Liver (tissue), 8 donors: ENCODE measurements at regions not wholly inside any gene's neighbourhood (a gene's known extent, or its start where the extent isn't known, plus 50 kb on each side); places are given as distances from the start of the nearest gene placed in this dataset.

Experiments used
- DNase-seq: peaks from one replicate; pipeline ENCODE4 v3.0.0-alpha.2; 2017; ENCODE audit warnings: low spot score
- H3K27ac ChIP-seq, 2 donors: one replicate each; pipeline ENCODE4 v1.7.0; 2013; ENCODE audit warnings: inconsistent platforms in 2 of 2, low read length in 2 of 2, control low read depth in 1 of 2, low read depth in 1 of 2, mild to moderate bottlenecking in 1 of 2
- H3K27me3 ChIP-seq, 4 donors: one replicate each; pipeline versions ENCODE4 v1.6.1 to v1.7.0; 2013; ENCODE audit warnings: low read length in 3 of 4, inconsistent platforms in 1 of 4, mild to moderate bottlenecking in 1 of 4, moderate library complexity in 1 of 4; ENCODE audit not compliant: control insufficient read depth in 4 of 4, insufficient read depth in 4 of 4
- H3K36me3 ChIP-seq, 4 donors: one replicate each; pipeline versions ENCODE4 v1.6.1 to v1.7.0; 2013; ENCODE audit warnings: low read length in 3 of 4, mild to moderate bottlenecking in 3 of 4, low read depth in 1 of 4, moderate library complexity in 1 of 4; ENCODE audit not compliant: control insufficient read depth in 4 of 4, insufficient read depth in 3 of 4
- H3K4me1 ChIP-seq, 4 donors: one replicate each; pipeline versions ENCODE4 v1.6.1 to v1.7.0; 2013; ENCODE audit warnings: low read length in 3 of 4, mild to moderate bottlenecking in 3 of 4, moderate library complexity in 1 of 4; ENCODE audit not compliant: control insufficient read depth in 4 of 4, insufficient read depth in 4 of 4
- H3K4me3 ChIP-seq, 3 donors: one replicate each; pipeline versions ENCODE4 v1.6.1 to v1.7.0; 2013; ENCODE audit warnings: low read length in 3 of 3, control low read depth in 1 of 3, low read depth in 1 of 3, mild to moderate bottlenecking in 1 of 3
- H3K9ac ChIP-seq, 2 donors: one replicate each; pipeline ENCODE4 v1.7.0; 2013; ENCODE audit warnings: low read length in 2 of 2, mild to moderate bottlenecking in 2 of 2, moderate library complexity in 2 of 2, control low read depth in 1 of 2, low read depth in 1 of 2
- H3K9me3 ChIP-seq, 4 donors: one replicate each; pipeline versions ENCODE4 v1.6.1 to v1.7.0; 2013; ENCODE audit warnings: low read length in 3 of 4; ENCODE audit not compliant: control insufficient read depth in 4 of 4
- EGR1 ChIP-seq, 2 donors: IDR thresholded peaks; 2 replicates each; pipeline ENCODE4 v1.6.1; 2016 to 2018; ENCODE audit warnings: antibody characterized with exemption in 2 of 2, low read depth in 2 of 2
- FOXA2 ChIP-seq: IDR thresholded peaks from 2 replicates; pipeline ENCODE4 v1.6.1; 2016; ENCODE audit warnings: antibody characterized with exemption
- GABPA ChIP-seq, 2 donors: IDR thresholded peaks in 1 of 2; conservative IDR thresholded peaks in 1 of 2; 2 replicates each; pipeline ENCODE4 v1.6.1; 2016; ENCODE audit warnings: antibody characterized with exemption in 2 of 2, mild to moderate bottlenecking in 1 of 2, moderate library complexity in 1 of 2
- TAF1 ChIP-seq: conservative IDR thresholded peaks from 2 replicates; pipeline ENCODE4 v1.6.1; 2016; ENCODE audit warnings: antibody characterized with exemption, mild to moderate bottlenecking
- YY1 ChIP-seq: IDR thresholded peaks from 2 replicates; pipeline ENCODE4 v1.6.1; 2016; ENCODE audit warnings: antibody characterized with exemption, mild to moderate bottlenecking
- whole genome bisulfite sequencing: extraction: QIAGEN DNeasy Blood & Tissue Kit; methylation state at CpG from one replicate; pipeline ENCODE4 v1.1.7; 2013; 5-methylcytosine and 5-hydroxymethylcytosine counted together
- TF ChIP-seq, protein P1 (sequence below): IDR thresholded peaks from 2 replicates; pipeline ENCODE4 v1.6.1; 2016; ENCODE audit warnings: antibody characterized with exemption
- TF ChIP-seq, protein P2 (sequence below): fragments of 150-350 bp; IDR thresholded peaks from 2 replicates; pipeline ENCODE4 v1.5.1; 2017; ENCODE audit warnings: improper control_type of control experiment, low read depth, low read length; ENCODE audit not compliant: missing input control
- TF ChIP-seq, protein P3 (sequence below): IDR thresholded peaks from 2 replicates; pipeline ENCODE4 v1.6.1; 2016; ENCODE audit warnings: antibody characterized with exemption, mild to moderate bottlenecking
- TF ChIP-seq, protein P4 (sequence below): IDR thresholded peaks from 2 replicates; pipeline ENCODE4 v1.6.1; 2016; ENCODE audit warnings: antibody characterized with exemption
- donor health status: healthy.
- donor health status: healthy.
- donor health status: healthy.
- donor health status: healthy.
- donor health status: healthy.

DNA sequence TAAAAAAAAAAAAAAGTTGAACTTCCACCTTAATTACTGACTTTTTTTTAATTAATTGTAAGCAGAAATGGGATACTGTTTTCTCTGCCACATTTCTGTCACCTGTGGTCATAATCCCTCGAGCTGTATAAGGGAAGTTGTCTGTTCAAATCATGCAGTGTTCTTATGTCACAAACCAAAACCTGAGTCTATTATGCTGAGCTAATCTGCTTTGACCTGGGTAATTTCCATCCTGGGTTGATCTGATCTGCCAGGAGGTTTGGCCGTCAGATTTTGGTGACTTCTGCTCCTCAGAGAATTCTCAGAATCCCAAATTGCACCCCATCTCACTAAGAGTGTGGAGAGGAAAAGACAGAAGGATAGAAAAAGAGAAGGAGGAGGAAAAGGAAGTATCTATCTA lies 683.1 kb downstream of the KCTD8 start:
- Histone ChIP-seq H3K4me1 (no peaks in the 10 kb centered on the region), H3K27ac (no peak overlapping the region), H3K4me3 (no peak overlapping the region), H3K9ac (no peak overlapping the region), H3K27me3 (no peaks in the 10 kb centered on the region), H3K36me3 (no peaks in the 10 kb centered on the region), H3K9me3 (no peaks in the 10 kb centered on the region)
- TF ChIP-seq TAF1 (no peak), GABPA (IDR thresholded peaks at IDR 0.05 in 1 of 2, conservative IDR thresholded peaks at IDR 0.05 in 1 of 2) (no peak), FOXA2 (no peak)
- TF ChIP-seq, protein P1, sequence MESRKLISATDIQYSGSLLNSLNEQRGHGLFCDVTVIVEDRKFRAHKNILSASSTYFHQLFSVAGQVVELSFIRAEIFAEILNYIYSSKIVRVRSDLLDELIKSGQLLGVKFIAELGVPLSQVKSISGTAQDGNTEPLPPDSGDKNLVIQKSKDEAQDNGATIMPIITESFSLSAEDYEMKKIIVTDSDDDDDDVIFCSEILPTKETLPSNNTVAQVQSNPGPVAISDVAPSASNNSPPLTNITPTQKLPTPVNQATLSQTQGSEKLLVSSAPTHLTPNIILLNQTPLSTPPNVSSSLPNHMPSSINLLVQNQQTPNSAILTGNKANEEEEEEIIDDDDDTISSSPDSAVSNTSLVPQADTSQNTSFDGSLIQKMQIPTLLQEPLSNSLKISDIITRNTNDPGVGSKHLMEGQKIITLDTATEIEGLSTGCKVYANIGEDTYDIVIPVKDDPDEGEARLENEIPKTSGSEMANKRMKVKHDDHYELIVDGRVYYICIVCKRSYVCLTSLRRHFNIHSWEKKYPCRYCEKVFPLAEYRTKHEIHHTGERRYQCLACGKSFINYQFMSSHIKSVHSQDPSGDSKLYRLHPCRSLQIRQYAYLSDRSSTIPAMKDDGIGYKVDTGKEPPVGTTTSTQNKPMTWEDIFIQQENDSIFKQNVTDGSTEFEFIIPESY: no peak
- TF ChIP-seq, protein P2, sequence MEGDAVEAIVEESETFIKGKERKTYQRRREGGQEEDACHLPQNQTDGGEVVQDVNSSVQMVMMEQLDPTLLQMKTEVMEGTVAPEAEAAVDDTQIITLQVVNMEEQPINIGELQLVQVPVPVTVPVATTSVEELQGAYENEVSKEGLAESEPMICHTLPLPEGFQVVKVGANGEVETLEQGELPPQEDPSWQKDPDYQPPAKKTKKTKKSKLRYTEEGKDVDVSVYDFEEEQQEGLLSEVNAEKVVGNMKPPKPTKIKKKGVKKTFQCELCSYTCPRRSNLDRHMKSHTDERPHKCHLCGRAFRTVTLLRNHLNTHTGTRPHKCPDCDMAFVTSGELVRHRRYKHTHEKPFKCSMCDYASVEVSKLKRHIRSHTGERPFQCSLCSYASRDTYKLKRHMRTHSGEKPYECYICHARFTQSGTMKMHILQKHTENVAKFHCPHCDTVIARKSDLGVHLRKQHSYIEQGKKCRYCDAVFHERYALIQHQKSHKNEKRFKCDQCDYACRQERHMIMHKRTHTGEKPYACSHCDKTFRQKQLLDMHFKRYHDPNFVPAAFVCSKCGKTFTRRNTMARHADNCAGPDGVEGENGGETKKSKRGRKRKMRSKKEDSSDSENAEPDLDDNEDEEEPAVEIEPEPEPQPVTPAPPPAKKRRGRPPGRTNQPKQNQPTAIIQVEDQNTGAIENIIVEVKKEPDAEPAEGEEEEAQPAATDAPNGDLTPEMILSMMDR: no peak
- no peak for DNase-seq
- 61% methylated on average over 2 of the region's 2 CpGs for WGBS

DNA sequence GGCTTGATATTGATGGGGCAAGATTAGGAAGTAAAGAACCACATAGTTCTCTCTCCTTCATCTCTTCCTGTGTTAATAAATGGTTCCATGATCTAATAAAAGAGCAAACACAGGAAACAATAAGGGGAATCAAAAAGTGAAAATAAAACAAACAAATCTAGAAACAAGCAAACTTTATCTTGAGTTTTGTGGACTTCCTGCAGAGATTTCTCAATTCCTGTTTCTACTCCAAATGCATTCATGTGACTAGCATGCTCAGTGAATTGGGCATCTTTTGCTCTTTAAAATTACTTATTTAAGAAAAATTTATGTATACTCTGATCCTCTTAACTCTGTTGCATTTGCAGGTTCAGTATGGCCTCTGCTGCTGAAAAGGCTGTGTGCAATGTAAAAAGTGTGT lies 682.0 kb downstream of the KCTD8 start:
- H3K4me3 ChIP-seq: no peak overlapping the region
- TF ChIP-seq, protein P3, sequence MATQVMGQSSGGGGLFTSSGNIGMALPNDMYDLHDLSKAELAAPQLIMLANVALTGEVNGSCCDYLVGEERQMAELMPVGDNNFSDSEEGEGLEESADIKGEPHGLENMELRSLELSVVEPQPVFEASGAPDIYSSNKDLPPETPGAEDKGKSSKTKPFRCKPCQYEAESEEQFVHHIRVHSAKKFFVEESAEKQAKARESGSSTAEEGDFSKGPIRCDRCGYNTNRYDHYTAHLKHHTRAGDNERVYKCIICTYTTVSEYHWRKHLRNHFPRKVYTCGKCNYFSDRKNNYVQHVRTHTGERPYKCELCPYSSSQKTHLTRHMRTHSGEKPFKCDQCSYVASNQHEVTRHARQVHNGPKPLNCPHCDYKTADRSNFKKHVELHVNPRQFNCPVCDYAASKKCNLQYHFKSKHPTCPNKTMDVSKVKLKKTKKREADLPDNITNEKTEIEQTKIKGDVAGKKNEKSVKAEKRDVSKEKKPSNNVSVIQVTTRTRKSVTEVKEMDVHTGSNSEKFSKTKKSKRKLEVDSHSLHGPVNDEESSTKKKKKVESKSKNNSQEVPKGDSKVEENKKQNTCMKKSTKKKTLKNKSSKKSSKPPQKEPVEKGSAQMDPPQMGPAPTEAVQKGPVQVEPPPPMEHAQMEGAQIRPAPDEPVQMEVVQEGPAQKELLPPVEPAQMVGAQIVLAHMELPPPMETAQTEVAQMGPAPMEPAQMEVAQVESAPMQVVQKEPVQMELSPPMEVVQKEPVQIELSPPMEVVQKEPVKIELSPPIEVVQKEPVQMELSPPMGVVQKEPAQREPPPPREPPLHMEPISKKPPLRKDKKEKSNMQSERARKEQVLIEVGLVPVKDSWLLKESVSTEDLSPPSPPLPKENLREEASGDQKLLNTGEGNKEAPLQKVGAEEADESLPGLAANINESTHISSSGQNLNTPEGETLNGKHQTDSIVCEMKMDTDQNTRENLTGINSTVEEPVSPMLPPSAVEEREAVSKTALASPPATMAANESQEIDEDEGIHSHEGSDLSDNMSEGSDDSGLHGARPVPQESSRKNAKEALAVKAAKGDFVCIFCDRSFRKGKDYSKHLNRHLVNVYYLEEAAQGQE: no peak
- TF ChIP-seq, protein P4, sequence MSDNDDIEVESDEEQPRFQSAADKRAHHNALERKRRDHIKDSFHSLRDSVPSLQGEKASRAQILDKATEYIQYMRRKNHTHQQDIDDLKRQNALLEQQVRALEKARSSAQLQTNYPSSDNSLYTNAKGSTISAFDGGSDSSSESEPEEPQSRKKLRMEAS: no peak
- TF ChIP-seq, protein P1: no peak
- TF ChIP-seq YY1 (no peak), EGR1 (IDR thresholded peaks at IDR 0.05; ENCODE audit: low read depth in 2 of 2) (no peak)
- no peak overlapping the region for H3K27ac ChIP-seq
- H3K9me3 ChIP-seq: no peaks in the 10 kb centered on the region
- no peak for DNase-seq
- H3K4me1 ChIP-seq: no peaks in the 10 kb centered on the region
- no peak overlapping the region for H3K9ac ChIP-seq
- H3K27me3 ChIP-seq: no peaks in the 10 kb centered on the region
- no peaks in the 10 kb centered on the region for H3K36me3 ChIP-seq
